ENCODE measurements at regions not wholly inside any gene's neighbourhood (a gene's known extent, or its start where the extent isn't known, plus 50 kb on each side); places are given as distances from the start of the nearest gene placed in this dataset.
A peak's percentile ranks its signal among the peaks of the same experiment; 100 is the strongest.

- DNase-seq = no peak
Measured at GRCh38 chr18:78698914-78699313, 280.7 kb upstream of the SALL3 start.

- no peak for DNase-seq
Measured at GRCh38 chr18:78699499-78699898, 280.1 kb upstream of the SALL3 start.

- DNase-seq = peak; percentile 70 to 75
Measured at GRCh38 chr18:78701771-78702396, 277.7 kb upstream of the SALL3 start.

GRCh38 chr18:78703291-78703690 is 276.3 kb upstream of the SALL3 start:
- DNase-seq = no peak

GRCh38 chr18:78704971-78705461 is 274.6 kb upstream of the SALL3 start:
- DNase-seq = no peak

GRCh38 chr18:78709261-78709809 is 270.3 kb upstream of the SALL3 start:
- no peak for DNase-seq

GRCh38 chr18:78711316-78711715 is 268.3 kb upstream of the SALL3 start:
- DNase-seq = no peak

GRCh38 chr18:78711971-78712370 is 267.6 kb upstream of the SALL3 start:
- no peak for DNase-seq

GRCh38 chr18:78713069-78713468 is 266.5 kb upstream of the SALL3 start:
- DNase-seq = no peak

- DNase-seq = no peak
Measured at GRCh38 chr18:78713726-78714125, 265.9 kb upstream of the SALL3 start.

GRCh38 chr18:78716022-78716421 is 263.6 kb upstream of the SALL3 start:
- no peak for DNase-seq

- DNase-seq = no peak
Measured at GRCh38 chr18:78716581-78716980, 263.0 kb upstream of the SALL3 start.

- no peak for DNase-seq
Measured at GRCh38 chr18:78717051-78717765, 262.4 kb upstream of the SALL3 start.

GRCh38 chr18:78717766-78718150 is 261.9 kb upstream of the SALL3 start:
- no peak for DNase-seq

GRCh38 chr18:78719821-78720220 is 259.8 kb upstream of the SALL3 start:
- DNase-seq = no peak

- no peak for DNase-seq
Measured at GRCh38 chr18:78720456-78721237, 259.0 kb upstream of the SALL3 start.

- DNase-seq = no peak
Measured at GRCh38 chr18:78721238-78721875, 258.3 kb upstream of the SALL3 start.

GRCh38 chr18:78721981-78722380 is 257.6 kb upstream of the SALL3 start:
- DNase-seq = no peak

- no peak for DNase-seq
Measured at GRCh38 chr18:78722386-78722785, 257.2 kb upstream of the SALL3 start.

GRCh38 chr18:78722929-78723710 is 256.5 kb upstream of the SALL3 start:
- no peak for DNase-seq

- DNase-seq = no peak
Measured at GRCh38 chr18:78724214-78724914, 255.3 kb upstream of the SALL3 start.

GRCh38 chr18:78725426-78725825 is 254.2 kb upstream of the SALL3 start:
- no peak for DNase-seq
